Ishikawa (cell line): ENCODE measurements at regions not wholly inside any gene's neighbourhood (a gene's known extent, or its start where the extent isn't known, plus 50 kb on each side); places are given as distances from the start of the nearest gene placed in this dataset.

Source experiments
- CEBPB ChIP-seq: IDR thresholded peaks from 2 replicates; pipeline ENCODE4 v1.6.1; 2012
- CREB1 ChIP-seq: IDR thresholded peaks from 2 replicates; pipeline ENCODE4 v1.6.1; 2012; ENCODE audit warnings: low read depth
- EGR1 ChIP-seq: IDR thresholded peaks from 2 replicates; pipeline ENCODE4 v1.6.1; 2012
- EP300 ChIP-seq: IDR thresholded peaks from 2 replicates; pipeline ENCODE4 v1.6.1; 2012; ENCODE audit warnings: borderline replicate concordance
- FOXM1 ChIP-seq: IDR thresholded peaks from 2 replicates; pipeline ENCODE4 v1.6.1; 2012; ENCODE audit warnings: low read depth, borderline replicate concordance
- NFIC ChIP-seq: IDR thresholded peaks from 2 replicates; pipeline ENCODE4 v1.6.1; 2012
- RAD21 ChIP-seq: IDR thresholded peaks from 2 replicates; pipeline ENCODE4 v1.6.1; 2012; ENCODE audit warnings: low read depth
- TAF1 ChIP-seq: IDR thresholded peaks from 2 replicates; pipeline ENCODE4 v1.6.1; 2012; ENCODE audit warnings: low read depth, mild to moderate bottlenecking
- TEAD4 ChIP-seq: IDR thresholded peaks from 2 replicates; pipeline ENCODE4 v1.6.1; 2012
- YY1 ChIP-seq: IDR thresholded peaks from 2 replicates; pipeline ENCODE4 v1.6.1; 2012; ENCODE audit warnings: low read depth
- ZBTB7A ChIP-seq: IDR thresholded peaks from 2 replicates; pipeline ENCODE4 v1.6.1; 2012; ENCODE audit warnings: low read depth
- TF ChIP-seq, protein P1 (sequence below): IDR thresholded peaks from 2 replicates; pipeline ENCODE4 v1.6.1; 2012; ENCODE audit warnings: low read depth, mild to moderate bottlenecking
- TF ChIP-seq, protein P2 (sequence below): IDR thresholded peaks from 2 replicates; pipeline ENCODE4 v1.6.1; 2012

DNA sequence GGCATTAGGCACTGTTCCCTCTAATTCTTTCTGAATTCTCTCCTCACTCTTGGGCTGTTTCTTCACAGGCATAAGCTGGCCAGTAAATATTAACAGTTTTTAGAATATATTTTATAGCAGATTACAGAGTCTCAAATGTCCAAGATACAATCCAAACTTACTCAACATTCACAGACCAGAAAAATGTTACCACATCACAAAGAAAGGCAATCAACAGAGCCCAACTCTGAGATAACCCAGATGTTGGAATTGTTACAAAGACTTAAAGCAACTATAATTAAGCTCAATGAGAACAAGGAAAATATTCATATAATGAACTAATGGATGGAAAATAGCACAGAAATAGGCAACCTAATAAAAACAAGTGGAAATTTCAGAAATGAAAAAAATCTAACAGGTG is 401.1 kb upstream of the RGMB start:
- TF ChIP-seq ZBTB7A: no peak
- TF ChIP-seq EGR1: no peak
- TF ChIP-seq, protein P1, sequence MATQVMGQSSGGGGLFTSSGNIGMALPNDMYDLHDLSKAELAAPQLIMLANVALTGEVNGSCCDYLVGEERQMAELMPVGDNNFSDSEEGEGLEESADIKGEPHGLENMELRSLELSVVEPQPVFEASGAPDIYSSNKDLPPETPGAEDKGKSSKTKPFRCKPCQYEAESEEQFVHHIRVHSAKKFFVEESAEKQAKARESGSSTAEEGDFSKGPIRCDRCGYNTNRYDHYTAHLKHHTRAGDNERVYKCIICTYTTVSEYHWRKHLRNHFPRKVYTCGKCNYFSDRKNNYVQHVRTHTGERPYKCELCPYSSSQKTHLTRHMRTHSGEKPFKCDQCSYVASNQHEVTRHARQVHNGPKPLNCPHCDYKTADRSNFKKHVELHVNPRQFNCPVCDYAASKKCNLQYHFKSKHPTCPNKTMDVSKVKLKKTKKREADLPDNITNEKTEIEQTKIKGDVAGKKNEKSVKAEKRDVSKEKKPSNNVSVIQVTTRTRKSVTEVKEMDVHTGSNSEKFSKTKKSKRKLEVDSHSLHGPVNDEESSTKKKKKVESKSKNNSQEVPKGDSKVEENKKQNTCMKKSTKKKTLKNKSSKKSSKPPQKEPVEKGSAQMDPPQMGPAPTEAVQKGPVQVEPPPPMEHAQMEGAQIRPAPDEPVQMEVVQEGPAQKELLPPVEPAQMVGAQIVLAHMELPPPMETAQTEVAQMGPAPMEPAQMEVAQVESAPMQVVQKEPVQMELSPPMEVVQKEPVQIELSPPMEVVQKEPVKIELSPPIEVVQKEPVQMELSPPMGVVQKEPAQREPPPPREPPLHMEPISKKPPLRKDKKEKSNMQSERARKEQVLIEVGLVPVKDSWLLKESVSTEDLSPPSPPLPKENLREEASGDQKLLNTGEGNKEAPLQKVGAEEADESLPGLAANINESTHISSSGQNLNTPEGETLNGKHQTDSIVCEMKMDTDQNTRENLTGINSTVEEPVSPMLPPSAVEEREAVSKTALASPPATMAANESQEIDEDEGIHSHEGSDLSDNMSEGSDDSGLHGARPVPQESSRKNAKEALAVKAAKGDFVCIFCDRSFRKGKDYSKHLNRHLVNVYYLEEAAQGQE: no peak
- TF ChIP-seq NFIC: no peak
- TF ChIP-seq, protein P2, sequence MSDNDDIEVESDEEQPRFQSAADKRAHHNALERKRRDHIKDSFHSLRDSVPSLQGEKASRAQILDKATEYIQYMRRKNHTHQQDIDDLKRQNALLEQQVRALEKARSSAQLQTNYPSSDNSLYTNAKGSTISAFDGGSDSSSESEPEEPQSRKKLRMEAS: no peak
- no peak for TF ChIP-seq YY1
- TF ChIP-seq EP300: no peak
- TF ChIP-seq CREB1: no peak
- no peak for TF ChIP-seq FOXM1
- TF ChIP-seq TAF1: no peak
- TF ChIP-seq CEBPB: no peak
- no peak for TF ChIP-seq RAD21
- no peak for TF ChIP-seq TEAD4
